Endodermal cell (in vitro differentiated cells): ENCODE measurements at regions not wholly inside any gene's neighbourhood (a gene's known extent, or its start where the extent isn't known, plus 50 kb on each side); places are given as distances from the start of the nearest gene placed in this dataset.

Source experiments
- DNase-seq: peaks from one replicate; pipeline ENCODE4 v3.0.0-alpha.2; 2017
- H3K27ac ChIP-seq: 2 replicates; pipeline ENCODE4 v1.5.1; 2013; ENCODE audit warnings: mild to moderate bottlenecking, low read depth, low read length, moderate library complexity
- H3K27me3 ChIP-seq: 2 replicates; pipeline ENCODE4 v1.6.1; 2013; ENCODE audit warnings: mild to moderate bottlenecking, low read length, moderate library complexity; ENCODE audit not compliant: insufficient read depth, control insufficient read depth, poor library complexity, severe bottlenecking
- H3K36me3 ChIP-seq: 2 replicates; pipeline ENCODE4 v1.7.0; 2013; ENCODE audit warnings: mild to moderate bottlenecking, low read length, moderate library complexity; ENCODE audit not compliant: control insufficient read depth, insufficient read depth
- H3K4me1 ChIP-seq: one replicate; pipeline ENCODE4 v1.7.0; 2013; ENCODE audit warnings: low read length; ENCODE audit not compliant: control insufficient read depth, insufficient read depth
- H3K4me3 ChIP-seq: 2 replicates; pipeline ENCODE4 v1.5.1; 2013; ENCODE audit warnings: mild to moderate bottlenecking, low read length, moderate library complexity
- H3K9ac ChIP-seq: 2 replicates; pipeline ENCODE4 v1.6.1; 2013; ENCODE audit warnings: mild to moderate bottlenecking, low read length, moderate library complexity; ENCODE audit not compliant: poor library complexity, severe bottlenecking; ENCODE audit errors: extremely low read depth
- H3K9me3 ChIP-seq: 2 replicates; pipeline ENCODE4 v1.6.1; 2013; ENCODE audit warnings: mild to moderate bottlenecking, low read length, moderate library complexity; ENCODE audit not compliant: control insufficient read depth
- H3K27ac Mint-ChIP-seq: 2 replicates; pipeline ENCODE4 v1.8.0; 2020; ENCODE audit warnings: mixed read lengths
- H3K27me3 Mint-ChIP-seq: 2 replicates; pipeline ENCODE4 v1.8.0; 2021; ENCODE audit warnings: mild to moderate bottlenecking, mixed read lengths; ENCODE audit not compliant: insufficient read depth
- H3K36me3 Mint-ChIP-seq: 2 replicates; pipeline ENCODE4 v1.8.0; 2020; ENCODE audit warnings: low read depth, mixed read lengths
- H3K4me1 Mint-ChIP-seq: 2 replicates; pipeline ENCODE4 v1.8.0; 2020; ENCODE audit warnings: mixed read lengths
- H3K4me3 Mint-ChIP-seq: 2 replicates; pipeline ENCODE4 v1.8.0; 2020; ENCODE audit warnings: mild to moderate bottlenecking, moderate library complexity, mixed read lengths
- H3K9me3 Mint-ChIP-seq: 2 replicates; pipeline ENCODE4 v1.8.0; 2020; ENCODE audit warnings: mild to moderate bottlenecking, mixed read lengths
- WGBS, 2 experiments: methylation state at CpG; one replicate each; pipeline versions ENCODE4 v1.1.5 to v1.1.7; 2013; ENCODE audit warnings: missing lambda C conversion rate in 2 of 2, mixed read lengths in 1 of 2; ENCODE audit not compliant: insufficient coverage in 1 of 2, insufficient read length in 1 of 2; 5-methylcytosine and 5-hydroxymethylcytosine counted together
- TF ChIP-seq, protein P1 (sequence below): fragments of 200-600 bp; sonication (generic); conservative IDR thresholded peaks from 2 replicates; pipeline ENCODE4 v1.5.0; 2021; ENCODE audit warnings: antibody characterized with exemption, mild to moderate bottlenecking

DNA sequence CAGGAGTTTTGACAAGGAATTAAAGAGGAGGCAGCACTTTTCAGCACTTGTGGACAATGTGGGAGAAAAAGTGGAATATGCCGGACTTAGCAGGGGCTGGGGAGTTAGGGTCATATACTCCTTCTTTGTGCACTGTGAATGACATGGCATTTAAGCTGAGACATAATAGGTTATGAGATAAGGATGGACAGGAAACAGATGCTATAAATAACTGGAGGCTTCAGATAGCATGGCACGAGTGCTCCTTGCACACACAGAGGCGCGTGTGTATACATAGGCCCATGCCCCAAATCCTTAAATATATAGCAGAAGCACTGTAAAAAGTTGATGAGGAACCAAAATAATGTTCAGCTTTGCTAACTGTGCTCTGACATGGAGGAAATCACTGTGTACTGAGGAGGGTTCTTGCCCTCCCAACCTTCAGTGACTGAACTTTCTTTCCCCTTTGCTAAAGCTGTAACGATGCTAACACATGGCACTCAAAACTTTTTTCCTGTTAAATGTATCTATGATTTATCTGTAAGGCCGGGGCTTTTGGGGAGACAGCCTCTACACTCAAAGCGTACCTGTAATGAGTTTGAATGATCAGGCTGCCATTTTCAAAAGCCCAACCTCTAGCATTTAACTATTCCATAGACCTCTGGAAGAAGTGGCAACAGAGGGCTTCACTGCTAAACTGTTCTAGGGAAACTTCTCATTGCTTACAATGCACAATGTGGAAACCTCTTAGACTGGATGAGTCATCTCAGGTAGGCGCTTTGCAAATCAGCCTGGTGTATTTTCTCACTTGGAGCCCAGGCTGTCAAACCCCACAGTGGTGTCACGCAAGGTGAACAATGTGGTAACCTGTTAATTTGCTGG, 784.6 kb downstream of the NR2F2 start:
- H3K36me3 ChIP-seq, result no peaks in the 10 kb centered on the region
- no peak overlapping the region for H3K4me3 Mint-ChIP-seq
- no peaks in the 10 kb centered on the region for H3K4me1 Mint-ChIP-seq
- H3K4me1 ChIP-seq, result no peaks in the 10 kb centered on the region
- H3K4me3 ChIP-seq, result no peak overlapping the region
- H3K27me3 Mint-ChIP-seq, result no peaks in the 10 kb centered on the region
- peaks cover 5% of the 10 kb centered on the region for H3K9me3 Mint-ChIP-seq
- TF ChIP-seq, protein P1, sequence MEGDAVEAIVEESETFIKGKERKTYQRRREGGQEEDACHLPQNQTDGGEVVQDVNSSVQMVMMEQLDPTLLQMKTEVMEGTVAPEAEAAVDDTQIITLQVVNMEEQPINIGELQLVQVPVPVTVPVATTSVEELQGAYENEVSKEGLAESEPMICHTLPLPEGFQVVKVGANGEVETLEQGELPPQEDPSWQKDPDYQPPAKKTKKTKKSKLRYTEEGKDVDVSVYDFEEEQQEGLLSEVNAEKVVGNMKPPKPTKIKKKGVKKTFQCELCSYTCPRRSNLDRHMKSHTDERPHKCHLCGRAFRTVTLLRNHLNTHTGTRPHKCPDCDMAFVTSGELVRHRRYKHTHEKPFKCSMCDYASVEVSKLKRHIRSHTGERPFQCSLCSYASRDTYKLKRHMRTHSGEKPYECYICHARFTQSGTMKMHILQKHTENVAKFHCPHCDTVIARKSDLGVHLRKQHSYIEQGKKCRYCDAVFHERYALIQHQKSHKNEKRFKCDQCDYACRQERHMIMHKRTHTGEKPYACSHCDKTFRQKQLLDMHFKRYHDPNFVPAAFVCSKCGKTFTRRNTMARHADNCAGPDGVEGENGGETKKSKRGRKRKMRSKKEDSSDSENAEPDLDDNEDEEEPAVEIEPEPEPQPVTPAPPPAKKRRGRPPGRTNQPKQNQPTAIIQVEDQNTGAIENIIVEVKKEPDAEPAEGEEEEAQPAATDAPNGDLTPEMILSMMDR, result no peak
- WGBS, 2 experiments, result 90 to 97% methylated on average over 5 to 8 of the region's 9 CpGs
- H3K27me3 ChIP-seq, result no peaks in the 10 kb centered on the region
- H3K9me3 ChIP-seq, result no peaks in the 10 kb centered on the region
- H3K9ac ChIP-seq, result no peak overlapping the region
- DNase-seq, result no peak
- H3K36me3 Mint-ChIP-seq, result no peaks in the 10 kb centered on the region
- no peak overlapping the region for H3K27ac ChIP-seq
- no peak overlapping the region for H3K27ac Mint-ChIP-seq

DNA sequence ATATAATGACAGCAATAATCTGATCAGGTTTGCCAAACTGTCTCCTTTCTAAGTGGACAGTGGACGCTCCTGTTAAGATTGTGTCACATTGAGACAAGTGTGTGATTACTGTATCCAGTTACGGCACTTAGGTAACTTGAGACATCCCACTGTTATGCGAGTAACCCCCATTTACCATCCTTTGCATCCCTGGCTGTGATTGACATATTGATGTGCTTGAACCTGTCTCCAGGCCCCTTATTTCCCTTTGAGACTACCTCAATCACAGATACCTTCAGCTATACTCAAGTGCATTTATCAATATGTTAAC, 785.2 kb downstream of the NR2F2 start:
- H3K27ac ChIP-seq, result no peak overlapping the region
- no peaks in the 10 kb centered on the region for H3K36me3 ChIP-seq
- Mint-ChIP-seq H3K4me1 (no peaks in the 10 kb centered on the region), H3K27me3 (no peaks in the 10 kb centered on the region), H3K4me3 (no peak overlapping the region), H3K36me3 (no peaks in the 10 kb centered on the region), H3K27ac (no peak overlapping the region), H3K9me3 (peaks cover 3% of the 10 kb centered on the region)
- TF ChIP-seq, protein P1, result no peak
- no peaks in the 10 kb centered on the region for H3K9me3 ChIP-seq
- H3K4me3 ChIP-seq, result no peak overlapping the region
- no peak overlapping the region for H3K9ac ChIP-seq
- DNase-seq, result no peak
- H3K4me1 ChIP-seq, result no peaks in the 10 kb centered on the region
- no peaks in the 10 kb centered on the region for H3K27me3 ChIP-seq
- WGBS, 2 experiments, result 93 to 95% methylated on average over 2 to 3 of the region's 3 CpGs

DNA sequence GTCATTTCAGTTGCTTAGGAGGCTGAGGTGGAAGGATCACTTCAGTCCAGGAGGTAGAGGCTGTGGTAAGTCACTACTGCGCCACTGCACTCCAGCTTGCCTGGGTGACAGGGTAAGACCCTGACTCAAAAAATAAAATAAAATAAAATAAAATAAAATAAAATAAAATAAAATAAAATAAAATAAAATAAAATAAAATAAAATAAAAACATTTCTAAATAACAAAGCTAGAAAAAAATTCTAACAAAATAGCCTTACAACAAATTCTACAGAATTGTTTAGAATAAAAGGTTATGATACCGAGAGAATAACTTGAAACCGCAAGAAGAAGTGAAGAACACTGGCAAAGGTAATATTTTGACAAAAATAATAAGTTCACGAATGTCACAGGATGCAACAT, 794.3 kb downstream of the NR2F2 start:
- peaks cover 2% of the 10 kb centered on the region for H3K4me1 Mint-ChIP-seq
- H3K9me3 Mint-ChIP-seq, result no peaks in the 10 kb centered on the region

More for the DNA sequence above, 794.3 kb downstream of the NR2F2 start:
- Mint-ChIP-seq H3K4me3 (no peak overlapping the region), H3K27me3 (no peaks in the 10 kb centered on the region), H3K36me3 (no peaks in the 10 kb centered on the region), H3K27ac (no peak overlapping the region)
- Histone ChIP-seq H3K9ac (no peak overlapping the region), H3K9me3 (no peaks in the 10 kb centered on the region), H3K27ac (no peak overlapping the region), H3K4me1 (no peaks in the 10 kb centered on the region), H3K4me3 (no peak overlapping the region), H3K36me3 (no peaks in the 10 kb centered on the region), H3K27me3 (no peaks in the 10 kb centered on the region)
- WGBS, 2 experiments, result no CpG with 5 or more reads among the region's 4 CpGs
- DNase-seq, result no peak
- TF ChIP-seq, protein P1, result no peak
